ENCODE measurements at regions not wholly inside any gene's neighbourhood (a gene's known extent, or its start where the extent isn't known, plus 50 kb on each side); places are given as distances from the start of the nearest gene placed in this dataset.
"Not testable (repeated sequence)": the region's sequence is repeated elsewhere in the genome, so short reads cannot be mapped to it uniquely, and the experiment has no call there.

DNA sequence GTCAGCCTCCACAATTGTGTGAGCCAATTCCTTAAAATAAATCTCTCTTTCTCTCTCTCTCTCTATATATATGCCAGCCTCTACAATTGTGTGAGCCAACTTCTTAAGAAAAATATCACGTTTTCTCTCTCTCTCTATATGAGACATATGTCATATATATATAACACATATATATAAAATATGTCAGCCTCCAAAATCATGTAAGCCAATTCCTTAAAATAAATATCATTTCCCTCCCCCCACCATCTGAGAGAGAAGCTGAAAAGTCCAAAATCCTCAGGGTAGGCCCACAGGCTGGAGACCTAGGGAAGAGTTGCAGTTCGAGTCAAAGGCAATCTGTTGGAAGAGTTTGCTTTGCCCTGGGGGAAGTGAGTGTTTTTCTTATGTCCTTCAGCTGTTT is 158.1 kb upstream of the RPS23 start:
- H3K27me3 ChIP-seq (ENCODE audit: control insufficient read depth in 4 of 4, insufficient read depth in 4 of 4, low read length in 3 of 4), result no peaks in the 10 kb centered on the region
- no peaks in the 10 kb centered on the region for H3K9me3 ChIP-seq (ENCODE audit: control insufficient read depth in 4 of 4, low read length in 3 of 4)
- H3K27ac ChIP-seq (ENCODE audit: low read depth in 1 of 2, low read length in 2 of 2), result no peak overlapping the region
- H3K9ac ChIP-seq (ENCODE audit: low read depth in 1 of 2, low read length in 2 of 2), result no peak overlapping the region
- DNase-seq (ENCODE audit: low spot score), result no peak
- 87% methylated on average over 2 of the region's 2 CpGs for WGBS
- H3K4me3 ChIP-seq (ENCODE audit: low read depth in 1 of 3, low read length in 3 of 3), result no peak overlapping the region
- TF ChIP-seq NR2F2 (IDR thresholded peaks at IDR 0.05) (no peak), GABPA (IDR thresholded peaks at IDR 0.05 in 1 of 2, conservative IDR thresholded peaks at IDR 0.05 in 1 of 2) (no peak), FOXA2 (IDR thresholded peaks at IDR 0.05) (no peak), RAD21 (IDR thresholded peaks at IDR 0.05) (no peak)
- H3K36me3 ChIP-seq (ENCODE audit: control insufficient read depth in 4 of 4, insufficient read depth in 3 of 4, low read depth in 1 of 4, low read length in 3 of 4), result no peaks in the 10 kb centered on the region
- no peaks in the 10 kb centered on the region for H3K4me1 ChIP-seq (ENCODE audit: control insufficient read depth in 4 of 4, insufficient read depth in 4 of 4, low read length in 3 of 4)

DNA sequence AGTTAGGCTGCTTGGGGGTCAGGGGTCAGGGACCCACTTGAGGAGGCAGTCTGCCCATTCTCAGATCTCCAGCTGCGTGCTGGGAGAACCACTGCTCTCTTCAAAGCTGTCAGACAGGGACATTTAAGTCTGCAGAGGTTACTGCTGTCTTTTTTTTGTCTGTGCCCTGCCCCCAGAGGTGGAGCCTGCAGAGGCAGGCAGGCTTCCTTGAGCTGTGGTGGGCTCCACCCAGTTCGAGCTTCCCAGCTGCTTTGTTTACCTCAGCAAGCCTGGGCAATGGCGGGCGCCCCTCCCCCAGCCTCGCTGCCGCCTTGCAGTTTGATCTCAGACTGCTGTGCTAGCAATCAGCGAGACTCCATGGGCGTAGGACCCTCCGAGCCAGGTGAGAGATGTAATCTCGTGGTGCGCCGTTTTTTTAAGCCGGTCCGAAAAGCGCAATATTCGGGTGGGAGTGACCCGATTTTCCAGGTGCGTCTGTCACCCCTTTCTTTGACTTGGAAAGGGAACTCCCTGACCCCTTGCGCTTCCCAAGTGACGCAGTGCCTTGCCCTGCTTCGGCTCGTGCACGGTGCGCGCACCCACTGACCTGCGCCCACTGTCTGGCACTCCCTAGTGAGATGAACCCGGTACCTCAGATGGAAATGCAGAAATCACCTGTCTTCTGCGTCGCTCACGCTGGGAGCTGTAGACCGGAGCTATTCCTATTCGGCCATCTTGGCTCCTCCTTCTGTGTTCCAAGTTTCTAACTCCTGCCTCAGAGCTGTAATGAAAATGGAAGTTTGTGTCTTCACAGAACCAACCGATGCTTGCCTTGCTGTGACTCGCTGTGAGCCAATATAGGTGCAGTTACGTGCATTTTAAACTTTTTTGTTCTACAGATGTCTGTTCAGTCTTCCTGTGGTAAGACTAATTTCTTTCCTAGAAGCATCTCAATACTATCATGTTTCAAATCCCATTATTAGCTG is 156.8 kb upstream of the RPS23 start:
- H3K27ac ChIP-seq (ENCODE audit: low read depth in 1 of 2, low read length in 2 of 2); DNase-seq (ENCODE audit: low spot score); H3K27me3 ChIP-seq (ENCODE audit: control insufficient read depth in 4 of 4, insufficient read depth in 4 of 4, low read length in 3 of 4); H3K36me3 ChIP-seq (ENCODE audit: control insufficient read depth in 4 of 4, insufficient read depth in 3 of 4, low read depth in 1 of 4, low read length in 3 of 4); H3K4me3 ChIP-seq (ENCODE audit: low read depth in 1 of 3, low read length in 3 of 3); H3K9ac ChIP-seq (ENCODE audit: low read depth in 1 of 2, low read length in 2 of 2); H3K4me1 ChIP-seq (ENCODE audit: control insufficient read depth in 4 of 4, insufficient read depth in 4 of 4, low read length in 3 of 4); H3K9me3 ChIP-seq (ENCODE audit: control insufficient read depth in 4 of 4, low read length in 3 of 4): not testable (repeated sequence)
- 88% methylated on average over 30 of the region's 35 CpGs for WGBS

DNA sequence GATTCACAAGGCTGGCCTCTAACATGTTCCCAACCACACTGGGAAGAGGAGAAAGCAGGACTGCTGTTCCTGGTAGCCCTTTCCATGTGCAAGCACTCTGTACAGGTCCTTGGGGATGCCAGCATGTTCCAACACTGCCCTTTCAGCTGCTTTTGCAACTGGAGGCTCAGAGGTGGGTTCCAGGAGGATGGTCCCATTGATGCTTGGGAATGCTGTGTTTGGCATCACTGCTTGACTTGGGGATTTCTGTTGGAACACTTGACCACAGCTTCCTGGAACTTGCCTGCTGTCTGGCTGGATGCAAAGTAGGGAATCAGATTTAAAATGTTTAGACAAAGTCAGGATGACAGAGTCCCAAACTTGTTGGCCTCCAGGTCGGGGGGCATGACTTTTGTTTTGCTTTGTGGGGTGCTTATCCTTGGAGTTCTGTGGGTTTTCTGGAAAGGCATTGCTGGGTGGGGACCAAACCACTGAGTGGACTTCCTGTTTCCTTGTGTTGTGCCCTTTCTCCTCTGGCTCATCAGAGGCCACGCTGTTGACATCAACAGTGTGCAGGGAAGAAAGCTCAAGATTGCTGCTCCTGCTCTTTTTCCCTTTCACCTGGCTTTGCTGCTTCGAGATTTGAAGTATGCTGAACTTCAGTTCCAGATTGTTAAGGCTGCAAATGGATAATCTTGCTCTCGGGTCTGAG is 148.5 kb upstream of the RPS23 start:
- Histone ChIP-seq H3K27me3 (ENCODE audit: control insufficient read depth in 4 of 4, insufficient read depth in 4 of 4, low read length in 3 of 4) (no peaks in the 10 kb centered on the region), H3K27ac (ENCODE audit: low read depth in 1 of 2, low read length in 2 of 2) (no peak overlapping the region), H3K4me3 (ENCODE audit: low read depth in 1 of 3, low read length in 3 of 3) (no peak overlapping the region), H3K9me3 (ENCODE audit: control insufficient read depth in 4 of 4, low read length in 3 of 4) (no peaks in the 10 kb centered on the region), H3K36me3 (ENCODE audit: control insufficient read depth in 4 of 4, insufficient read depth in 3 of 4, low read depth in 1 of 4, low read length in 3 of 4) (no peaks in the 10 kb centered on the region), H3K9ac (ENCODE audit: low read depth in 1 of 2, low read length in 2 of 2) (no peak overlapping the region), H3K4me1 (ENCODE audit: control insufficient read depth in 4 of 4, insufficient read depth in 4 of 4, low read length in 3 of 4) (peaks cover 0 to 2% (median 0%) of the 10 kb centered on the region in 4 donors)
- DNase-seq (ENCODE audit: low spot score), result no peak
- 73% methylated on average over 4 of the region's 4 CpGs for WGBS
- TF ChIP-seq FOXA1 (IDR thresholded peaks at IDR 0.05) (no peak), NR2F2 (IDR thresholded peaks at IDR 0.05) (peak; percentile 22)

DNA sequence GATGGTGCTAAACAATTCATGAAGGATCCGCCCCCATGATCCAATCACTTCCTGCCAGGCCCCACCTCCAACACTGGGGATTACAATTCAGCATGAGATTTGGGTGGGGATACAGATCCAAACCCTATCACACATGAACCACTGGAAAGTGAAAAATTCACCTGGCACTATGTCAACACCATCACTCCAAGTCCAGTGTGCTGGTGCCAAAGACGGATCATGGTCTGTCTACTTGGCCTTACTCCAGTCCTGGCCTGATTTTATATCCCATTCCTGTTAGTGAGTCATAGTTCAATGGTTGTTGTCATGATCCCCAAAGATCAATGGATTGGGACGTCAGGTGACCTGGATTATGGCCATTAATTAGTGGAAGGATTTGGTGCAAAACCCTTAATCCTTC is 147.4 kb upstream of the RPS23 start:
- H3K4me1 ChIP-seq (ENCODE audit: control insufficient read depth in 4 of 4, insufficient read depth in 4 of 4, low read length in 3 of 4), result peaks cover 0 to 2% (median 0%) of the 10 kb centered on the region in 4 donors
- no peaks in the 10 kb centered on the region for H3K36me3 ChIP-seq (ENCODE audit: control insufficient read depth in 4 of 4, insufficient read depth in 3 of 4, low read depth in 1 of 4, low read length in 3 of 4)
- no peak overlapping the region for H3K9ac ChIP-seq (ENCODE audit: low read depth in 1 of 2, low read length in 2 of 2)
- H3K27ac ChIP-seq (ENCODE audit: low read depth in 1 of 2, low read length in 2 of 2), result no peak overlapping the region
- no peak for DNase-seq (ENCODE audit: low spot score)
- WGBS, result 53% methylated on average over 3 of the region's 3 CpGs
- H3K27me3 ChIP-seq (ENCODE audit: control insufficient read depth in 4 of 4, insufficient read depth in 4 of 4, low read length in 3 of 4), result no peaks in the 10 kb centered on the region
- no peaks in the 10 kb centered on the region for H3K9me3 ChIP-seq (ENCODE audit: control insufficient read depth in 4 of 4, low read length in 3 of 4)
- no peak overlapping the region for H3K4me3 ChIP-seq (ENCODE audit: low read depth in 1 of 3, low read length in 3 of 3)
- TF ChIP-seq, protein P1, sequence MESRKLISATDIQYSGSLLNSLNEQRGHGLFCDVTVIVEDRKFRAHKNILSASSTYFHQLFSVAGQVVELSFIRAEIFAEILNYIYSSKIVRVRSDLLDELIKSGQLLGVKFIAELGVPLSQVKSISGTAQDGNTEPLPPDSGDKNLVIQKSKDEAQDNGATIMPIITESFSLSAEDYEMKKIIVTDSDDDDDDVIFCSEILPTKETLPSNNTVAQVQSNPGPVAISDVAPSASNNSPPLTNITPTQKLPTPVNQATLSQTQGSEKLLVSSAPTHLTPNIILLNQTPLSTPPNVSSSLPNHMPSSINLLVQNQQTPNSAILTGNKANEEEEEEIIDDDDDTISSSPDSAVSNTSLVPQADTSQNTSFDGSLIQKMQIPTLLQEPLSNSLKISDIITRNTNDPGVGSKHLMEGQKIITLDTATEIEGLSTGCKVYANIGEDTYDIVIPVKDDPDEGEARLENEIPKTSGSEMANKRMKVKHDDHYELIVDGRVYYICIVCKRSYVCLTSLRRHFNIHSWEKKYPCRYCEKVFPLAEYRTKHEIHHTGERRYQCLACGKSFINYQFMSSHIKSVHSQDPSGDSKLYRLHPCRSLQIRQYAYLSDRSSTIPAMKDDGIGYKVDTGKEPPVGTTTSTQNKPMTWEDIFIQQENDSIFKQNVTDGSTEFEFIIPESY (IDR thresholded peaks at IDR 0.05), result no peak
- no peak for TF ChIP-seq GABPA (IDR thresholded peaks at IDR 0.05 in 1 of 2, conservative IDR thresholded peaks at IDR 0.05 in 1 of 2)
- no peak for TF ChIP-seq NR2F2 (IDR thresholded peaks at IDR 0.05)
- TF ChIP-seq, protein P2, sequence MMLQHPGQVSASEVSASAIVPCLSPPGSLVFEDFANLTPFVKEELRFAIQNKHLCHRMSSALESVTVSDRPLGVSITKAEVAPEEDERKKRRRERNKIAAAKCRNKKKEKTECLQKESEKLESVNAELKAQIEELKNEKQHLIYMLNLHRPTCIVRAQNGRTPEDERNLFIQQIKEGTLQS (IDR thresholded peaks at IDR 0.05), result no peak
- no peak for TF ChIP-seq HNF4G (IDR thresholded peaks at IDR 0.05)
- no peak for TF ChIP-seq EGR1 (IDR thresholded peaks at IDR 0.05; ENCODE audit: low read depth in 2 of 2)
- TF ChIP-seq, protein P3, sequence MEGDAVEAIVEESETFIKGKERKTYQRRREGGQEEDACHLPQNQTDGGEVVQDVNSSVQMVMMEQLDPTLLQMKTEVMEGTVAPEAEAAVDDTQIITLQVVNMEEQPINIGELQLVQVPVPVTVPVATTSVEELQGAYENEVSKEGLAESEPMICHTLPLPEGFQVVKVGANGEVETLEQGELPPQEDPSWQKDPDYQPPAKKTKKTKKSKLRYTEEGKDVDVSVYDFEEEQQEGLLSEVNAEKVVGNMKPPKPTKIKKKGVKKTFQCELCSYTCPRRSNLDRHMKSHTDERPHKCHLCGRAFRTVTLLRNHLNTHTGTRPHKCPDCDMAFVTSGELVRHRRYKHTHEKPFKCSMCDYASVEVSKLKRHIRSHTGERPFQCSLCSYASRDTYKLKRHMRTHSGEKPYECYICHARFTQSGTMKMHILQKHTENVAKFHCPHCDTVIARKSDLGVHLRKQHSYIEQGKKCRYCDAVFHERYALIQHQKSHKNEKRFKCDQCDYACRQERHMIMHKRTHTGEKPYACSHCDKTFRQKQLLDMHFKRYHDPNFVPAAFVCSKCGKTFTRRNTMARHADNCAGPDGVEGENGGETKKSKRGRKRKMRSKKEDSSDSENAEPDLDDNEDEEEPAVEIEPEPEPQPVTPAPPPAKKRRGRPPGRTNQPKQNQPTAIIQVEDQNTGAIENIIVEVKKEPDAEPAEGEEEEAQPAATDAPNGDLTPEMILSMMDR (IDR thresholded peaks at IDR 0.05; ENCODE audit: low read depth, low read length, missing input control), result no peak
- TF ChIP-seq TAF1 (conservative IDR thresholded peaks at IDR 0.05), result no peak
- TF ChIP-seq JUND (IDR thresholded peaks at IDR 0.05), result no peak
- TF ChIP-seq, protein P4, sequence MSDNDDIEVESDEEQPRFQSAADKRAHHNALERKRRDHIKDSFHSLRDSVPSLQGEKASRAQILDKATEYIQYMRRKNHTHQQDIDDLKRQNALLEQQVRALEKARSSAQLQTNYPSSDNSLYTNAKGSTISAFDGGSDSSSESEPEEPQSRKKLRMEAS (IDR thresholded peaks at IDR 0.05), result no peak
